Body of pancreas (tissue), 4 donors: ENCODE measurements at regions not wholly inside any gene's neighbourhood (a gene's known extent, or its start where the extent isn't known, plus 50 kb on each side); places are given as distances from the start of the nearest gene placed in this dataset.

Source experiments
- POLR2A ChIP-seq, 3 donors: fragments of 450-650 bp; IDR thresholded peaks; one replicate each; pipeline ENCODE4 v1.6.1; 2016; ENCODE audit warnings: antibody characterized with exemption in 3 of 3, mild to moderate bottlenecking in 2 of 3
- TF ChIP-seq, protein P1 (sequence below), 7 experiments: fragments of 450-650 bp in 4 of 7; fragments of 200-600 bp in 3 of 7; sonication (generic) in 3 of 7; IDR thresholded peaks; one replicate each; pipeline ENCODE4 v1.5.1; 2016 to 2019; ENCODE audit warnings: antibody characterized with exemption in 7 of 7

DNA sequence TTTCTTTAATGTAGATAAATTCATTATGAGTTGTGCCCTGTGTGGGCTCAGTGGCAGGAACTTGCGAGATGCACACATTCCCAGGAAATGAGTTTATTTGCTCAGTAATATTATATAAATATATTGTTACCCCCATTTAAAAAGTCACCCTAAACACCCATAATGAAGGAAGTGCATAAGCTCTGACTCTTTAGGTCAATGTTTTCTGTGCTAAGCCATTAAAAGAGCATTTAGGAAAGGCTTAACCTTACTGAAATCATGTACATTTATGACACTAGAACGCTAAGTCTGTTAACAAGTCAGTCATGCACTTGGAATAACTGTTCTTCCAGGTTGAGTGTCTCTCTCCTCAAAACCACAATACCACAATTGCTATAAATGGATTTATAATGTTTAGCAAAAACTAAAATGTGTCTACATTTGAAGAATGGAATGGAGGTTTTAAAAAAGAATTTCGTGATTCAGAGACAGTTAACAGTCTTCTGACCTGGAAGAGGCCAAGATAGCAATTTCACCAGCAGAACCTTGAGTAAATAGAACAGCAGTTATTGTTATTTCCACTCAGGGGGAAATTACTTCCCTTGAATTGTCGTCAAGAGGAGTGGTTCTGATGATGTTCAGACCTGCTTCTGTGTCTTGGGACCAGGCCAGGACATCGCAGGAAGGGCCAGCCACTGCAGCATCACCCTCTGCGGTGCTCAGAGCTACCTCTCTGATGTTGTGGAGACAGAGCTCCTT lies 91.1 kb upstream of the VEGFC start:
- TF ChIP-seq, protein P1, sequence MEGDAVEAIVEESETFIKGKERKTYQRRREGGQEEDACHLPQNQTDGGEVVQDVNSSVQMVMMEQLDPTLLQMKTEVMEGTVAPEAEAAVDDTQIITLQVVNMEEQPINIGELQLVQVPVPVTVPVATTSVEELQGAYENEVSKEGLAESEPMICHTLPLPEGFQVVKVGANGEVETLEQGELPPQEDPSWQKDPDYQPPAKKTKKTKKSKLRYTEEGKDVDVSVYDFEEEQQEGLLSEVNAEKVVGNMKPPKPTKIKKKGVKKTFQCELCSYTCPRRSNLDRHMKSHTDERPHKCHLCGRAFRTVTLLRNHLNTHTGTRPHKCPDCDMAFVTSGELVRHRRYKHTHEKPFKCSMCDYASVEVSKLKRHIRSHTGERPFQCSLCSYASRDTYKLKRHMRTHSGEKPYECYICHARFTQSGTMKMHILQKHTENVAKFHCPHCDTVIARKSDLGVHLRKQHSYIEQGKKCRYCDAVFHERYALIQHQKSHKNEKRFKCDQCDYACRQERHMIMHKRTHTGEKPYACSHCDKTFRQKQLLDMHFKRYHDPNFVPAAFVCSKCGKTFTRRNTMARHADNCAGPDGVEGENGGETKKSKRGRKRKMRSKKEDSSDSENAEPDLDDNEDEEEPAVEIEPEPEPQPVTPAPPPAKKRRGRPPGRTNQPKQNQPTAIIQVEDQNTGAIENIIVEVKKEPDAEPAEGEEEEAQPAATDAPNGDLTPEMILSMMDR (IDR thresholded peaks at IDR 0.05), result no peak
- TF ChIP-seq POLR2A (IDR thresholded peaks at IDR 0.05), result no peak
